Hepatic stellate cell (primary cell): ENCODE measurements at regions not wholly inside any gene's neighbourhood (a gene's known extent, or its start where the extent isn't known, plus 50 kb on each side); places are given as distances from the start of the nearest gene placed in this dataset.
"Not testable (repeated sequence)": the region's sequence is repeated elsewhere in the genome, so short reads cannot be mapped to it uniquely, and the experiment has no call there.

ENCODE experiments used
- DNase-seq: peaks from one replicate; pipeline ENCODE4 v3.0.0; 2011; ENCODE audit warnings: low spot score

GRCh38 chr6:155755452-155755851 lies 299.8 kb upstream of the NOX3 start:
- DNase-seq, result no peak

- not testable (repeated sequence) for DNase-seq
These were observed 293.1 kb upstream of the NOX3 start for GRCh38 chr6:155748778-155749177.

DNA sequence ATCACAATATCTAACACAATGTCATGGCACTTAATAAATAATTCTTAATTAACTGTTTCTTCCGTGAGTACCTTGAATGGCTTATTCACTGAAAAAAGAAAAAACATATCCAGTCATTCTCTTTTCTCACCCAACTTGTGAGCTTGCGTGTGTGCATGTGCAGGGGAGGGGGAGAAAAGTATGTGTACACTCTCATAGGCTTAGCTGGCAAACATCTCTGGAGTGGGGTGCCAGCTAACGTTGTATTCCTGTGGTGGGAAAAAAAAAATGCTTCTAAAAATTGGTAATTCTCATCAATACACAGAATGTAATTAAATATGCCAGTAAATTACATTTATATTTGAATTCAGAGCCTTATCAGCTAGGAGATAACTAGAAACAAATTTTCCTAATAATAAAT lies 291.9 kb upstream of the NOX3 start:
- DNase-seq, result no peak

DNA sequence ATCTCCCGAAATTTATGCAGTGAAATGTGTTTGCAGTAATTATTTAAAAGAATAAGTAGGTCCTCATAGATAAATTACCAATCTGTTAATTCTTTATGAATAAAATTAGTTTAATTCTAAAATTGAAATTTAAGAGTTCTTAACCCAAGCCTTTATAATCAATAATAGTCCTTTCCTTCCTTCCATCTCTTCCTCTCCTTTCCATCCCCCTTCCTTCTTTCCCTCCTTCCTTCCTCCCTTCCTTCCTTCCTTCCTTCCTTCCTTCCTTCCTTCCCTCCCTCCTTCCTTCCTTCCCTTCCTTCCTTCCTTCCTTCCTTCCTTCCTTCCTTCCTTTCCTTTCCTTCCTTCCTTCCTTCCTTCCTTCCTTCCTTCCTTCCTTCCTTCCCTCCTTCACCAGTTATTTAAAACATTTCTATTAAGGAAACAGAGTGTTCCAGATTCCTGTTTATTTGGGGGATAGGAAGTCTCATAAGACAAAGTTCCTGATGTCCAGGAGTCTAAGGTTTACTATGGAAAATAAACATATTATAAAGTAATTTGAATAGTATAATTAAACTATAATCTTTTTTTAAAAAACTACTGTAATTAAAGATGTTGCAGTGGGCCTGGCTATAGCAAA lies 285.3 kb upstream of the NOX3 start:
- DNase-seq, result no peak

DNA sequence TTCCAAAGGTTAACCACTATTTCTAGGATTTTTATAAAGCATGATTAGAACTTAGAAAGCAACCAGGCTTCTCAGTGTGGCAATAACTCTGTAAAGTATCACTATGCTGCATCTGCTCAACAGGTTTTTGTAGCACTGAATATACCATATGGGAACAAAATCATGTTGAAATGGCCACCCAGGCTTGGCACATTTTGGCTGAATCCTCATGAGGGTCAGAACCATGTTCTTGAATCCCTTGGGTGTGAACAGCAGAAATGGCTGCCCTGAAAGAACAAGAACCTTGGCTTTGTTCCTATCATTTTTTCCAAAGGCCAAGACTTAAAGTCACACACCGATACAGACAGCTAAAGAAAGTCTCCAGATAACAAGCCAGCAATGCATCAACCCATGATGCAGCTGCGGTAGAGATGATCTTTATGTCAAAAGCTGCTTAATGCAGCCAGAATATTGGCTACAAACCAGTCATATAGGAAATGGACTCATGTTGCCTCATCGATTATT lies 283.0 kb upstream of the NOX3 start:
- DNase-seq, result no peak

GRCh38 chr6:155717374-155717773 lies 261.7 kb upstream of the NOX3 start:
- no peak for DNase-seq

- no peak for DNase-seq
These were observed 255.1 kb upstream of the NOX3 start for GRCh38 chr6:155710704-155711103.

DNA sequence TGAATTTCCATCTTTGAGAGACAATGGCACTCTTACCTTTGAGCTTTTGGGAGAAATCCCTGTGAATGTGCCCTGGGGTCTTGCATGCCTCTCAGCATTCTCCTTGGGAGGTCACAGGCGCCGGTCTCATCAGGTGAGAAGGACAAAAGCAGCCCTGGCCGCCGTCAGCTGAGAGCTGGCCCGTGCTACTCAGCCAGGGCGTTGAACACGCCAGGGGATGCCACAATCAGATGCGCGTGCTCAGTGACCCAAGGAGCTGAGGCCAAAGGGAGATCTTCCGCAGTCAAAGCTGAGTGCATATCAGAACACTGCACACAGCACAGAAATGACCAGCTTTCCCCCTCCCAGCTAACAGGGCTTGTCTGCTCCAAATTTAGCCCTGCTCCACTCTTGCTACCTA lies 253.6 kb upstream of the NOX3 start:
- no peak for DNase-seq

DNA sequence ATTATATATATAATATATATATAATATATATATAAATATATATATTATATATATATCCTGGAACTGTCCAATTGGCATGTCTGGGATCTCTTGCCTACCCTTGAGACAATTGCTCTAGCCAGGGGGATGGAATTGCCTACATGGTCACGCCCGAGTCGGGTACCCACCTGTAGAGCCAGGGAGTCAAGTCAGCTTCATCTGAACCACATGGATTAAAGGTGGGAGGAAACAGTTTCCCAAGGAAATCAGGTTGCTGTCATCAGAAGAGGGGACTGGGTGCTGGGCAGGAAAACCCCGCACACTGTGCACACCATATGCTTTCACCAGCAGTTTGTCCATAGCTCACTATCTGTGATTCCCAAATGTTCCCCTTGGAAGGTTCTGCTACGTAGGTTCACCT lies 252.5 kb upstream of the NOX3 start:
- DNase-seq, result no peak

GRCh38 chr6:155706806-155707205 lies 251.2 kb upstream of the NOX3 start:
- no peak for DNase-seq

GRCh38 chr6:155706341-155706740 lies 250.7 kb upstream of the NOX3 start:
- DNase-seq, result no peak

- DNase-seq, result no peak
These were observed 245.7 kb upstream of the NOX3 start for GRCh38 chr6:155701342-155701741.

GRCh38 chr6:155695495-155695894 lies 239.9 kb upstream of the NOX3 start:
- no peak for DNase-seq

- no peak for DNase-seq
These were observed 238.8 kb upstream of the NOX3 start for GRCh38 chr6:155694419-155694790.

- DNase-seq, result no peak
These were observed 238.2 kb upstream of the NOX3 start for GRCh38 chr6:155693573-155694418.

- DNase-seq, result no peak
These were observed 235.2 kb upstream of the NOX3 start for GRCh38 chr6:155690820-155691219.

- no peak for DNase-seq
These were observed 232.0 kb upstream of the NOX3 start for GRCh38 chr6:155687645-155688044.

DNA sequence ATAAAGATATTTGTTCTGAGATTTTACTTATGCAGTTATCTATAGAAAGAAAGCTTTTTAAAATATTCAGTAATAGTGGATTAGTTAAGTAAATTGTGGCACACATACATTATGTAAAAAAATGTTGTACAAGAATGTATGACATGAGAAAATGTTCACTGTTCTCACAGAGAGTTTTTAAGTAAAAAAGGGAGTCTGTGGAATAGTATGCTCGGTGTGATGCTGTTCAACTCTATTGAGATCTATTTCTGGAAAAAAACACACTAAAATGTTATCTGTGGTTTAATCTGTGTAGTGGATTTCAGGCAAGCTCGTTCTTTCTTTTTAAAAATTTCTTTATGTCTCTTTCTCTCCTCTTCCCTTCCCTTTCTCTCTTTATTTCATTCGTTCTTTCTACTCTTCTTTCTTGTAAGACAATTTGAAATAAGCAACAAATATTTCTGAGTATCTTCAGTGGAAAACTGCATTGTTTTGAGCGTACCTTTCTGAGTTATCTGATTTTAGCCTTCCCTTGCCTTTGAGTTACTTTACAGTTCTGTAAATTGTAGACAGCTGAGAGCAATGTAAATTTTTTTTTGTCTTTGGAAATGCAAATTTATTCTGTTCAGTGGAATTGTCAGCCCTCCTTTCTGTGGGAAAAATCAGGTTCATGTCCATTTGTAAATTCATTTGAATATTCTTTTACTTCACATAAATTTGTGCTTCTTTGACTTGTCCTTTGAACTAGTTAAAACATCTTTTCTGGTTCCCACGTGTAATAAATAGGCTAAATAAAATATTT lies 229.0 kb upstream of the NOX3 start:
- no peak for DNase-seq

- DNase-seq, result no peak
These were observed 222.7 kb upstream of the NOX3 start for GRCh38 chr6:155678361-155678760.

DNA sequence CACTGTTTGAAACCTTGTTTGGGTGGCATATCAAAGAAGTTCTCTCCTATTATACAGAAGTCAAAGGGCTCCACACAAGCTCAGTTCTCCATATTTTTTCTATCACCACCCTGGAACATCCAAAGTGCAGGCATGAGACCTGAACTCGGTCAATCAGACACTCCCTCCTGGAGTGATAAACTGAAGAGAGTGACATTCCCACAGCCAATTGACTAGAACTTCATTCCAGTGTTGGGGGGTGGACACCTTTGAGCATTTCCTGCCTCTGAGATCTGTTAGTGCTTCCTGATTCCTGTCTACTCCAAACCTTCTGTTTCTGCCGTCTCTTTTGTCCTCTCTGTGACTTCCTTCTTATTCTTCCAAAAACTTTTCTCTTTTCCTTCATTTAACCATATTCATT lies 220.7 kb upstream of the NOX3 start:
- no peak for DNase-seq

DNA sequence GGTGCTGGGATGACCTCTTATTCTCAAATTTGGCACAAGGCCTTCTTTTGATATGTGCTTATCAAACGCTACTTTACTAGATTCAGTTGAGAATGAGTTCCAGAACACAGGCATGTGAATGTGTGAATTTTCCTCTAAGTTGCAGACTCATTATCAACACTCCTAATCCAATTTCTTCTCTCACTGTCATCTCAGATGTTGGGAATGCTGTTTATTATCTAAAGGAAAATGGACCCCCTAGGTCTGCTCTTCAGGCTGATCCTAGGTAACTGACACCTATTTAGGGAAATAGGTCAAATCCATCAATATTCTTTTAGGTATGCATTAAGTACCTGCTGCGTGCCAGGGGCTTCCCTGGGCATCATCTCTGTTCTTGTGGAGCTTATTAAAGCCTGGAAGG lies 215.0 kb upstream of the NOX3 start:
- DNase-seq, result no peak

DNA sequence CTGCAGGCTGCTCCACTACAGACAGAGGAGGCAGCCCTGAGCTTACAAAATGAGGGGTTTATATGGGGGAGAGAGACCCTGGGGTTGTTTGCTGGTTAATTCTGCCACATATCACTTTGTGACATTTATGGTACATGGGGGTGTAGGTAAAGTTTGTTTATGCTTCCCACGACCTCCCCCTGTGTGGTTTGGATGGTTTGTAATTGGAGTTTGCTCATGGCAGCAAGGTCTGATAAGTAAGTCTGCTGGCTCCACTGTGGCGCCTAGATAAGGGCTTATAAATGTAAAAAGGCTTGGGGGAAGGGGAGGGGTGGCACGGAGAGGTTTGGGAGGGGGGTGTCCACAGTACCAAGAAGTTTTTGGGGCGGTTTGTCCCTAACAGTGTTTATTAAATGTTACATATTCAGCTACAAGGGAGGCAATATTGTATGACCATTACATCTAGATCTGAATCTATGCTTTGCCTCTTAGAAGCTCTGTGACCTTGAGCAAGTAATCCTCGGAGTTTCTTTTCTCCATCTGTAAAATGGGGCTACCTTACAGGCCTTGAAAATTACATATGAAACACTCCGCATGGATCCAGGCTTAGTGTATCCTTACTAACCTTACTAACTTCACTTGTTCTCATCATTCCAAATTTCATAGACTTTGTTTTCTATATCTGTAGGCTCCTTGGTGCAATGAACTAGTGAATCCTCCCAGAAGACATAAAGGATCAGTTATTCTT lies 204.8 kb upstream of the NOX3 start:
- DNase-seq, result no peak
